HUES6 (cell line): ENCODE measurements at regions not wholly inside any gene's neighbourhood (a gene's known extent, or its start where the extent isn't known, plus 50 kb on each side); places are given as distances from the start of the nearest gene placed in this dataset.
"Not testable (repeated sequence)": the region's sequence is repeated elsewhere in the genome, so short reads cannot be mapped to it uniquely, and the experiment has no call there.

Experiments
- H3K27ac ChIP-seq: 2 replicates; pipeline ENCODE4 v1.7.0; 2013; ENCODE audit warnings: low read depth, mild to moderate bottlenecking, low read length, inconsistent platforms
- H3K27me3 ChIP-seq: 2 replicates; pipeline ENCODE4 v1.6.1; 2013; ENCODE audit warnings: low read length; ENCODE audit not compliant: control insufficient read depth, insufficient read depth
- H3K36me3 ChIP-seq: 2 replicates; pipeline ENCODE4 v1.6.1; 2013; ENCODE audit warnings: low read length; ENCODE audit not compliant: control insufficient read depth, insufficient read depth
- H3K4me1 ChIP-seq: 2 replicates; pipeline ENCODE4 v1.6.1; 2013; ENCODE audit warnings: low read length; ENCODE audit not compliant: control insufficient read depth, insufficient read depth
- H3K4me3 ChIP-seq: 2 replicates; pipeline ENCODE4 v1.5.1; 2013; ENCODE audit warnings: low read depth, low read length
- H3K9ac ChIP-seq: one replicate; pipeline ENCODE4 v1.6.1; 2013; ENCODE audit warnings: mild to moderate bottlenecking, low read length
- H3K9me3 ChIP-seq: 2 replicates; pipeline ENCODE4 v1.6.1; 2013; ENCODE audit warnings: low read depth, low read length; ENCODE audit not compliant: control insufficient read depth, insufficient read depth

DNA sequence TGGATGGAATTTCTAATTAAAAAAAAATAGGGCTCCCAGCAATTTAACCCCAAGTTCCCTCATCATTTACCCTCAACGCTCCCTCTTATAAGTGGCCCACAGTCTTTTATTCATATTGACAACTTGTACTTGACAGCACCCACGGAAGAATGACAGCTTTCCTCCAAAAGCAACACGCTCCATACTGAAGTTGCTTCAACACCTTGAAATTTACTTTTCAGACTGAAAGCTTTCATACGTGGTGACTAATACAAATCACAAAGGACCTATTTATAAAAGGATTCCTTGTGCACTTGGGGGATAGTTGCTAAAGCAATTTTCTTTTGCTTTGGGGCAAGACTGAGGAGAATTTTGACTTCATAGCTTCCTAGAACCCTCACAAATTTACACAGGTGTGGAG, 1629.4 kb upstream of the SEL1L start:
- H3K36me3 ChIP-seq: no peaks in the 10 kb centered on the region
- no peak overlapping the region for H3K27ac ChIP-seq
- no peak overlapping the region for H3K9ac ChIP-seq
- H3K4me3 ChIP-seq: no peak overlapping the region
- no peaks in the 10 kb centered on the region for H3K27me3 ChIP-seq
- H3K9me3 ChIP-seq: no peaks in the 10 kb centered on the region
- no peaks in the 10 kb centered on the region for H3K4me1 ChIP-seq

DNA sequence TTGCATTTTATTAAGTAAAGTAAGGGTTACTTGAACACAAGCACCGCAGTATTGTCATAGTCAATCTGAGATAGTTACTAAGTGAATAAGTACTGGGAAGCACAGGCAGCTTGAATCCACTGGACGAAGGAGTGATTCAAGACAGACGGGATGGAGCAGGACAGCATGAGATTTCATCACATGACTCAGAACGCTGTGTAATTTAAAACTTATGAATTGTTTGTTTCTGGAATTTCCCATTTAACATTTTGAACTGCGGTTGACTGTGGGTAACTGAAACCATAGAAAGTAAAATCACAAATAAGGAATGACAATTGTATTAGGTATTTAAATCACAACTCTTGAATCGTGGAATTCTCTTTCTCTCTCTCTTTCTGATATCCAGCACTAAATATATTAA, 1630.4 kb upstream of the SEL1L start:
- no peaks in the 10 kb centered on the region for H3K9me3 ChIP-seq
- no peaks in the 10 kb centered on the region for H3K4me1 ChIP-seq
- H3K4me3 ChIP-seq: no peak overlapping the region
- no peaks in the 10 kb centered on the region for H3K27me3 ChIP-seq
- no peak overlapping the region for H3K27ac ChIP-seq
- no peak overlapping the region for H3K9ac ChIP-seq
- no peaks in the 10 kb centered on the region for H3K36me3 ChIP-seq

DNA sequence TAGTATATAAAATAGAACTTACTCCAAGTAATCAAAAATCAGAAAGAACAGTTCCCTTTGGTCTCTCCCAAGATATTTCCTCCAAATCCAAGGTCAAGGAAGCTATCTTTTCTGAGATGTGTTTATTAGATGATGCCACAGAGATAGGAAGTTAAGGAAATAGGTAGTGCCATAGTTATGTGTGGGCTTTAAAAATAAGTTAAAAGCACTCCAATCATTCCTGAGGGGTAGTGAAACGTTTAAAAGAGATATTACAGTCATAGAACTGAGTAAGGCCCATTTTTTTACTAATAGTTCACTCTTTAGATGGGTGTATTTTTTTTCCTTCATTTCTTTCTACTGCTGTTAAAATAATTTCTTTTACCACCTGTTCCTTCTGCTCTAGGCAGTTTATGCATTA, 1630.9 kb upstream of the SEL1L start:
- H3K9ac ChIP-seq: no peak overlapping the region
- no peaks in the 10 kb centered on the region for H3K27me3 ChIP-seq
- H3K4me3 ChIP-seq: no peak overlapping the region
- no peaks in the 10 kb centered on the region for H3K4me1 ChIP-seq
- H3K36me3 ChIP-seq: no peaks in the 10 kb centered on the region
- H3K9me3 ChIP-seq: no peaks in the 10 kb centered on the region
- no peak overlapping the region for H3K27ac ChIP-seq

DNA sequence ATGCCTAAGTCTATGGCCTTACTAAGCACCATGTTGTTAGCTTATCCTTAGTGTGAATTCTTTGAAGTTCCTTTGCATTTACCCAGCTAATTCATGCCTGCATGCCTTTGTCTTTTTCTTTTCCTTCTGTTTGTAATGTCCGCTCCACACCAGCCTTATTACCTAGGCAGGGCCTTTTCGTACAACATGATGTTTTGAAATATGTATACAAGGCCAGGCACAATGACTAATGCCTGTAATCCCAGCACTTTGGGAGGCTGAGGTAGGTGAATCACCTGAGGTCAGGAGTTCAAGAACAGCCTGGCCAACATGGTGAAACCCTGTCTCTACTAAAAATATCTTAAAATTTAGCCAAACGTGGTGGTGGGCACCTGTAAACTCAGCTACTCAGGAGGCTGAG, 1636.5 kb upstream of the SEL1L start:
- no peak overlapping the region for H3K4me3 ChIP-seq
- no peaks in the 10 kb centered on the region for H3K36me3 ChIP-seq
- H3K27me3 ChIP-seq: no peaks in the 10 kb centered on the region
- H3K9ac ChIP-seq: no peak overlapping the region
- no peak overlapping the region for H3K27ac ChIP-seq
- no peaks in the 10 kb centered on the region for H3K4me1 ChIP-seq
- H3K9me3 ChIP-seq: no peaks in the 10 kb centered on the region

DNA sequence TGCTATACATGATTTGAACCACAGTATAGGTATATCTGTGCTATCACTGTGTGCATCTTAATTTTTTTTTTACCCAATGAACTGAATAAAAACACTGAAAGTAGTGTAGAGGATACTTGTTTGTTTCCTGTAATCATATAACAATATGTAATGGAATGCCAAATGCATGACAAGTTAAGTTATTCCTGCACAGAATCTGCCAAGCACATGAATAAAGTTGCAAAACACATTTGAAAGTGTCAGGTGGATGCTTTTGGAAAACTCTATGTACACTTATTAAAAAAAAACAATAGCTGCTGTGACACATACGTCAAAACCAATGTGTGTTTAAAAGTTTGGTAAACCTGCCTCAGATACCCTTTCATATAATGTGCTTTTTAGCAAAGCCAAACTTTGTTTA, 1638.1 kb upstream of the SEL1L start:
- H3K4me1 ChIP-seq: no peaks in the 10 kb centered on the region
- H3K4me3 ChIP-seq: no peak overlapping the region
- H3K9ac ChIP-seq: no peak overlapping the region
- H3K27me3 ChIP-seq: no peaks in the 10 kb centered on the region
- H3K36me3 ChIP-seq: no peaks in the 10 kb centered on the region
- H3K27ac ChIP-seq: no peak overlapping the region
- no peaks in the 10 kb centered on the region for H3K9me3 ChIP-seq

DNA sequence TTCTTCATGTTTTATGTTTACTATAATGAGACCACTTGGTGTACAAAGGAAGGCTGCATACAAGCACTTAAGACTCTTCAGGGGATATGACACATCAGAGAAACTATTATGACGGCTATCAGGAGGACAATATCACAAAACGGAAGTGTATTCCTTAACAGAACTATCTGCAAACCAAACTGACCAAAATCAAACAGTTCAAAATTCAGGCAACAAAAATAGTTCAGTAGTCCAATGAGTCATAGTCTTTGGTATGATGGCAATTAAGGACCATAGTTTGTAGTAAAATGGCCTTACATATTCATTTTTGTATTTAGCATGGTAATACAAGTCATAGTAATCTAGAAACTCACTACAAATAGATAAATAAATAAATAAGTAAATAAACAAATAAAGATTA, 1638.7 kb upstream of the SEL1L start:
- H3K27ac ChIP-seq: no peak overlapping the region
- no peaks in the 10 kb centered on the region for H3K9me3 ChIP-seq
- H3K36me3 ChIP-seq: no peaks in the 10 kb centered on the region
- H3K27me3 ChIP-seq: no peaks in the 10 kb centered on the region
- no peaks in the 10 kb centered on the region for H3K4me1 ChIP-seq
- no peak overlapping the region for H3K4me3 ChIP-seq
- H3K9ac ChIP-seq: no peak overlapping the region

DNA sequence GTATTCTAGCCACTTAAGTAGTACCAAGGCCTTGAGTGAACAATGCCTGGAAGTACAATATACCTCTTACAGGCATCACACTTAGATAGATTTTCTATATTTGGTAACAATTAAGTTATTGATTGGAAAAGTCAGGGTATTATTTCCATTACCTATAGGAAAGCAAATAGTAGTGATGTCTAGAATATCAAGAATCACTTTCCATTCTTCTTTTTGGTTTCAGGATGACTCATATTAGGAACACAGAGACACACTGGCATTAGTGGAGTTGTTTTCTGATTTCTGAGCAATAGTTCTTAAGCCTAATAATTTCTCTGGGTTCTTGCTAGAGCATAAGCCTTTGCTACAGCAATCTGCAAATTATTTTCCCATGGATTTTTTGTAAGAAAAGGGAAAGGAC, 1640.0 kb upstream of the SEL1L start:
- Histone ChIP-seq H3K27ac (no peak overlapping the region), H3K9ac (no peak overlapping the region), H3K9me3 (no peaks in the 10 kb centered on the region), H3K4me3 (no peak overlapping the region), H3K27me3 (no peaks in the 10 kb centered on the region), H3K4me1 (no peaks in the 10 kb centered on the region), H3K36me3 (no peaks in the 10 kb centered on the region)

DNA sequence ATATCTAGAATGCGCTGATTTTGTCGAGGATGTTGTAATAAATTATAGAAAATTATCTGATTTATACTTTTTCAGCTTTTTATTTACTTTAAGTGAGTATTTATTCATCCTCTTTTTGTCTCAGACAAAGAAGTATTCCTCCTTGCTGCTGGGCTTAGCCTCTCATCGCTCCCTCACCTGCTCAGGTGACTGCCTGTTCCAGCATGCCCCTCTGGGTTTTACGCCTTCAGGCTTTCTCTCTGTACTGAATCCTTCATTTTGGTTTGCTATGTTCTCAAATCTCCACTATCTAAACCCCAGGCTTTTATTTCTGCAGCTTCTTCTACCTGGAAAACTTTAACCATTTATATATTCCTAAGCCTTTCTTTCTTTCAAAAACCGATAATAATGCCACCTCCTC, 1650.9 kb upstream of the SEL1L start:
- Histone ChIP-seq H3K27ac (no peak overlapping the region), H3K27me3 (no peaks in the 10 kb centered on the region), H3K9me3 (no peaks in the 10 kb centered on the region), H3K4me3 (no peak overlapping the region), H3K9ac (no peak overlapping the region), H3K4me1 (no peaks in the 10 kb centered on the region), H3K36me3 (no peaks in the 10 kb centered on the region)

DNA sequence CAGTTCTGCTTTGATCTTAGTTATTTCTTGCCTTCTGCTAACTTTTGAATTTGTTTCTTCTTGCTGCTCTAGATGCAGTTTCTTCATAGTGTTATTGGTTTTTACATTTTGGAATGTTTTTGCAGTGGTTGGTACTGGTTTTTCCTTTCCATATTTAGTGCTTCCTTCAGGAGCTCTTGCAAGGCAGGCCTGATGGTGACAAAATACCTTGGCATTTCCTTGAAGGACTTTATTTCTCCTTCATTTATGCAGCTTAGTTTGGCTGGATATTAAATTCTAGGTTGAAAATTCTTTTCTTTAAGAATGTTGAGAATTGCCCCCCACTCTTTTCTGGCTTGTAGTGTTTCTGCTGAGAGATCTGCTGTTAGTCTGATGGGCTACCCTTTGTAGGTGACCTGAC, 1654.7 kb upstream of the SEL1L start:
- not testable (repeated sequence) for H3K4me3 ChIP-seq, H3K27ac ChIP-seq, H3K9ac ChIP-seq, H3K4me1 ChIP-seq, H3K9me3 ChIP-seq, H3K27me3 ChIP-seq, H3K36me3 ChIP-seq

DNA sequence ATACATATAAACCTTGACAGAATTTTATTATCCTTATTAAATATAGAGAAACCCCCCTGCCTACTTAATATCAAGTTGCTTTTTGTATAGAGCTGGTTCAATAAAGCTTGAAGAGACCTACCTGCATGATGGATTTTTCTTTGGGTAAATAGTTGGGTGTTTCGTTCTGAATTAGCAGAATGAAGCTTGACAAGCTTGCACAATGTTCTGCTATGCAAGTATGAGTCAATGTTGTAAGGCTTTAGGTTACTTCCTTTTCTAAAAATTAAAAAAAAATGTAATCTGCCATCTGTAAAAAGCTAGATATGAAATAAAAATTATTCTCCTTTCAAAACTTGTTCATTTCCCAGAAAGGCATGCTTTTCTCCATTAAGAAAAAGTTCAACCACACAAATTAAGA, 1662.6 kb upstream of the SEL1L start:
- H3K27ac ChIP-seq: no peak overlapping the region
- H3K4me3 ChIP-seq: no peak overlapping the region
- no peaks in the 10 kb centered on the region for H3K36me3 ChIP-seq
- no peaks in the 10 kb centered on the region for H3K9me3 ChIP-seq
- no peak overlapping the region for H3K9ac ChIP-seq
- no peaks in the 10 kb centered on the region for H3K4me1 ChIP-seq
- no peaks in the 10 kb centered on the region for H3K27me3 ChIP-seq

DNA sequence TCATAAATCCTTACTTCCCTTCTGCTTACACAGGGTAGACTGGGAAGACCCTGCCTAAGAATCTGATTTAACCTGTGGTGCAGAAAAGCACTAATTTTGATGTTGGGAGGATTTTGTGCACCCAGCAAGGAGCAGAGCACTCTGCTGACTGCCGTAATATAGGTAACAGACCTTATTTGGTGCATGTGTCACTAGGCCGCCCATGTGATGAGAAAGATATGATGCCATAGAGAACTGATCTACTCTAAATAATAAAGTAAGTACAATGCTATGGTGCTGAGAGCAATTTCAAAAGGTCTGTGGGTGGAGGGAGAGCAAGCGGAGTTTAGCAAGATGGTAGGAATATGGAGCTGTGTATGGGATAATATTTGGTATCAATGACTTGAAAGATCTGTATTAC, 1663.6 kb upstream of the SEL1L start:
- Histone ChIP-seq H3K27me3 (no peaks in the 10 kb centered on the region), H3K4me1 (no peaks in the 10 kb centered on the region), H3K9me3 (no peaks in the 10 kb centered on the region), H3K27ac (no peak overlapping the region), H3K36me3 (no peaks in the 10 kb centered on the region), H3K9ac (no peak overlapping the region), H3K4me3 (no peak overlapping the region)

DNA sequence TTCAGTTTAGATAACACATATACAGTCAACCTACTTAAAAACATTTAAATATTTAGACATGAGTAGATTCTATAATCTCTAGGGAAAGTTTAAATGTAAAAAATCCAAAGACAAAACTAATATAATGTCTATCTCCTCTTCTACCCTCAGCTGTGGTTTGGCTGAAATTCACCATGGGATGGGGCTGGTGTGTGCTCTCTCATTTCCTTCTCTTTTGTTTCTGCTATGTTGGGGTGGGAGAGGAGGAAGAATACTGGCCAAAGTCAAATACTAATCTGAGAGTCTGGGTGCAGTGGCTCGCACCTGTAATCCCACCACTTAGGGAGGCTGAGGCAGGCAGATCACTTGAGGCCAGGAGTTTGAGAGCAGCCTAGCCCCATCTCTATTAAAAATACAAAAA, 1673.9 kb upstream of the SEL1L start:
- H3K9ac ChIP-seq: no peak overlapping the region
- H3K27me3 ChIP-seq: no peaks in the 10 kb centered on the region
- H3K27ac ChIP-seq: no peak overlapping the region
- H3K9me3 ChIP-seq: no peaks in the 10 kb centered on the region
- no peak overlapping the region for H3K4me3 ChIP-seq
- no peaks in the 10 kb centered on the region for H3K36me3 ChIP-seq
- H3K4me1 ChIP-seq: 0 out of 2 replicates have a peak, but pooled peaks cover 6% of the 10 kb centered on the region
